ENCODE measurements at regions not wholly inside any gene's neighbourhood (a gene's known extent, or its start where the extent isn't known, plus 50 kb on each side); places are given as distances from the start of the nearest gene placed in this dataset.

GRCh38 chr5:38022631-38023030, 182.8 kb upstream of the GDNF start:
- DNase-seq = no peak

GRCh38 chr5:38018016-38018415, 178.2 kb upstream of the GDNF start:
- no peak for DNase-seq

GRCh38 chr5:38013107-38013506, 173.3 kb upstream of the GDNF start:
- peak; percentile 55 for DNase-seq

- DNase-seq = peak; percentile 80
Observed at GRCh38 chr5:38011668-38012188, 171.9 kb upstream of the GDNF start.

GRCh38 chr5:38009749-38010358, 170.0 kb upstream of the GDNF start:
- DNase-seq = peak; percentile 18

GRCh38 chr5:38008198-38008597, 168.4 kb upstream of the GDNF start:
- peak; percentile 90 for DNase-seq

GRCh38 chr5:37999593-37999992, 159.8 kb upstream of the GDNF start:
- no peak for DNase-seq

GRCh38 chr5:37996918-37997317, 157.1 kb upstream of the GDNF start:
- no peak for DNase-seq

GRCh38 chr5:37994729-37995128, 154.9 kb upstream of the GDNF start:
- DNase-seq = no peak

- DNase-seq = no peak
Observed at GRCh38 chr5:37991301-37992299, 151.8 kb upstream of the GDNF start.

- DNase-seq = no peak
Observed at GRCh38 chr5:37989884-37990283, 150.0 kb upstream of the GDNF start.

GRCh38 chr5:37988454-37989046, 148.7 kb upstream of the GDNF start:
- DNase-seq = no peak

- no peak for DNase-seq
Observed at GRCh38 chr5:37984300-37984699, 144.5 kb upstream of the GDNF start.

GRCh38 chr5:37983463-37983862, 143.6 kb upstream of the GDNF start:
- no peak for DNase-seq

- no peak for DNase-seq
Observed at GRCh38 chr5:37979559-37979958, 139.7 kb upstream of the GDNF start.

- no peak for DNase-seq
Observed at GRCh38 chr5:37975531-37975930, 135.7 kb upstream of the GDNF start.

GRCh38 chr5:37971483-37972024, 131.7 kb upstream of the GDNF start:
- no peak for DNase-seq

- no peak for DNase-seq
Observed at GRCh38 chr5:37966871-37967270, 127.0 kb upstream of the GDNF start.

GRCh38 chr5:37966291-37966690, 126.5 kb upstream of the GDNF start:
- DNase-seq = no peak

- no peak for DNase-seq
Observed at GRCh38 chr5:37962389-37962788, 122.5 kb upstream of the GDNF start.

- DNase-seq = no peak
Observed at GRCh38 chr5:37957218-37957617, 117.4 kb upstream of the GDNF start.

GRCh38 chr5:37955748-37956147, 115.9 kb upstream of the GDNF start:
- no peak for DNase-seq

GRCh38 chr5:37954561-37954960, 114.7 kb upstream of the GDNF start:
- DNase-seq = no peak

Data from NCI-H2171 (cell line).